ENCODE measurements at regions not wholly inside any gene's neighbourhood (a gene's known extent, or its start where the extent isn't known, plus 50 kb on each side); places are given as distances from the start of the nearest gene placed in this dataset.

GRCh38 chr4:129335276-129335675, 239.3 kb downstream of the C4orf33 start:
- TF ChIP-seq POLR2A (IDR thresholded peaks at IDR 0.05) (no peak), CTCF (IDR thresholded peaks at IDR 0.05) (no peak), POLR2AphosphoS5 (IDR thresholded peaks at IDR 0.05) (no peak), EP300 (IDR thresholded peaks at IDR 0.05) (no peak)
- Histone ChIP-seq H3K36me3 (no peaks in the 10 kb centered on the region), H3K27ac (no peak overlapping the region), H3K4me3 (no peak overlapping the region), H3K27me3 (no peaks in the 10 kb centered on the region), H3K4me1 (no peaks in the 10 kb centered on the region), H3K9me3 (no peaks in the 10 kb centered on the region)
- ATAC-seq: no peak
- WGBS, 2 donors (ENCODE audit: low coverage in 1 of 2): 89 to 92% methylated on average over 7 of the region's 7 CpGs

GRCh38 chr4:129335818-129336217, 239.9 kb downstream of the C4orf33 start:
- Histone ChIP-seq H3K27ac (no peak overlapping the region), H3K4me1 (no peaks in the 10 kb centered on the region), H3K27me3 (no peaks in the 10 kb centered on the region), H3K9me3 (no peaks in the 10 kb centered on the region), H3K4me3 (no peak overlapping the region), H3K36me3 (no peaks in the 10 kb centered on the region)
- WGBS, 2 donors (ENCODE audit: low coverage in 1 of 2): 58 to 71% methylated on average over 4 to 5 of the region's 5 CpGs
- TF ChIP-seq EP300 (IDR thresholded peaks at IDR 0.05): no peak
- TF ChIP-seq POLR2A (IDR thresholded peaks at IDR 0.05): no peak
- TF ChIP-seq CTCF (IDR thresholded peaks at IDR 0.05): no peak
- no peak for ATAC-seq

GRCh38 chr4:129336457-129337227, 240.7 kb downstream of the C4orf33 start:
- Histone ChIP-seq H3K4me1 (no peaks in the 10 kb centered on the region), H3K4me3 (no peak overlapping the region), H3K36me3 (no peaks in the 10 kb centered on the region), H3K27me3 (no peaks in the 10 kb centered on the region), H3K9me3 (no peaks in the 10 kb centered on the region), H3K27ac (no peak overlapping the region)
- no peak for ATAC-seq
- TF ChIP-seq POLR2A (IDR thresholded peaks at IDR 0.05) (no peak), POLR2AphosphoS5 (IDR thresholded peaks at IDR 0.05) (no peak), EP300 (IDR thresholded peaks at IDR 0.05) (no peak)
- WGBS, 2 donors (ENCODE audit: low coverage in 1 of 2): 78 to 97% methylated on average over 3 to 4 of the region's 4 CpGs

- Histone ChIP-seq H3K4me3 (no peak overlapping the region), H3K4me1 (no peaks in the 10 kb centered on the region), H3K27ac (no peak overlapping the region), H3K9me3 (no peaks in the 10 kb centered on the region), H3K36me3 (no peaks in the 10 kb centered on the region), H3K27me3 (no peaks in the 10 kb centered on the region)
- 86 to 95% methylated on average over 4 of the region's 4 CpGs for WGBS, 2 donors (ENCODE audit: low coverage in 1 of 2)
- no peak for TF ChIP-seq EP300 (IDR thresholded peaks at IDR 0.05)
- no peak for ATAC-seq
These were observed 241.3 kb downstream of the C4orf33 start for GRCh38 chr4:129337228-129337620.

- ATAC-seq: peak; percentile 76
- H3K4me3 ChIP-seq: no peak overlapping the region
- H3K9me3 ChIP-seq: no peaks in the 10 kb centered on the region
- H3K36me3 ChIP-seq: no peaks in the 10 kb centered on the region
- no peaks in the 10 kb centered on the region for H3K4me1 ChIP-seq
- H3K27me3 ChIP-seq: no peaks in the 10 kb centered on the region
- 35 to 42% methylated on average over 4 to 5 of the region's 5 CpGs for WGBS, 2 donors (ENCODE audit: low coverage in 1 of 2)
- H3K27ac ChIP-seq: no peak overlapping the region
- TF ChIP-seq CTCF (IDR thresholded peaks at IDR 0.05) (no peak), POLR2AphosphoS5 (IDR thresholded peaks at IDR 0.05) (peak; percentile 43)
These were observed 247.0 kb downstream of the C4orf33 start for GRCh38 chr4:129342819-129343408.

GRCh38 chr4:129344058-129344457, 248.1 kb downstream of the C4orf33 start:
- H3K27ac ChIP-seq: no peak overlapping the region
- no peak overlapping the region for H3K4me3 ChIP-seq
- no peaks in the 10 kb centered on the region for H3K27me3 ChIP-seq
- no peaks in the 10 kb centered on the region for H3K36me3 ChIP-seq
- no peaks in the 10 kb centered on the region for H3K9me3 ChIP-seq
- no peak for ATAC-seq
- no peaks in the 10 kb centered on the region for H3K4me1 ChIP-seq
- TF ChIP-seq CTCF (IDR thresholded peaks at IDR 0.05): peak in 2 of 4 experiments; percentile 41 to 58
- TF ChIP-seq EP300 (IDR thresholded peaks at IDR 0.05): no peak
- TF ChIP-seq POLR2AphosphoS5 (IDR thresholded peaks at IDR 0.05): no peak
- TF ChIP-seq POLR2A (IDR thresholded peaks at IDR 0.05): no peak
- WGBS, 2 donors (ENCODE audit: low coverage in 1 of 2): 35 to 49% methylated on average over 8 to 11 of the region's 11 CpGs

Data from gastroesophageal sphincter (tissue), 4 donors.